Ishikawa (cell line): ENCODE measurements at regions not wholly inside any gene's neighbourhood (a gene's known extent, or its start where the extent isn't known, plus 50 kb on each side); places are given as distances from the start of the nearest gene placed in this dataset.

Experiments used
- CEBPB ChIP-seq: IDR thresholded peaks from 2 replicates; pipeline ENCODE4 v1.6.1; 2012
- CREB1 ChIP-seq: IDR thresholded peaks from 2 replicates; pipeline ENCODE4 v1.6.1; 2012; ENCODE audit warnings: low read depth
- EGR1 ChIP-seq: IDR thresholded peaks from 2 replicates; pipeline ENCODE4 v1.6.1; 2012
- EP300 ChIP-seq: IDR thresholded peaks from 2 replicates; pipeline ENCODE4 v1.6.1; 2012; ENCODE audit warnings: borderline replicate concordance
- FOXM1 ChIP-seq: IDR thresholded peaks from 2 replicates; pipeline ENCODE4 v1.6.1; 2012; ENCODE audit warnings: low read depth, borderline replicate concordance
- NFIC ChIP-seq: IDR thresholded peaks from 2 replicates; pipeline ENCODE4 v1.6.1; 2012
- RAD21 ChIP-seq: IDR thresholded peaks from 2 replicates; pipeline ENCODE4 v1.6.1; 2012; ENCODE audit warnings: low read depth
- TAF1 ChIP-seq: IDR thresholded peaks from 2 replicates; pipeline ENCODE4 v1.6.1; 2012; ENCODE audit warnings: low read depth, mild to moderate bottlenecking
- TCF12 ChIP-seq: IDR thresholded peaks from 2 replicates; pipeline ENCODE4 v1.6.1; 2012; ENCODE audit warnings: low read depth
- TEAD4 ChIP-seq: IDR thresholded peaks from 2 replicates; pipeline ENCODE4 v1.6.1; 2012
- YY1 ChIP-seq: IDR thresholded peaks from 2 replicates; pipeline ENCODE4 v1.6.1; 2012; ENCODE audit warnings: low read depth
- ZBTB7A ChIP-seq: IDR thresholded peaks from 2 replicates; pipeline ENCODE4 v1.6.1; 2012; ENCODE audit warnings: low read depth
- TF ChIP-seq, protein P1 (sequence below): IDR thresholded peaks from 2 replicates; pipeline ENCODE4 v1.6.1; 2012
- TF ChIP-seq, protein P2 (sequence below): IDR thresholded peaks from 2 replicates; pipeline ENCODE4 v1.6.1; 2012; ENCODE audit warnings: low read depth, mild to moderate bottlenecking
- TF ChIP-seq, protein P3 (sequence below): IDR thresholded peaks from 2 replicates; pipeline ENCODE4 v1.6.1; 2012

DNA sequence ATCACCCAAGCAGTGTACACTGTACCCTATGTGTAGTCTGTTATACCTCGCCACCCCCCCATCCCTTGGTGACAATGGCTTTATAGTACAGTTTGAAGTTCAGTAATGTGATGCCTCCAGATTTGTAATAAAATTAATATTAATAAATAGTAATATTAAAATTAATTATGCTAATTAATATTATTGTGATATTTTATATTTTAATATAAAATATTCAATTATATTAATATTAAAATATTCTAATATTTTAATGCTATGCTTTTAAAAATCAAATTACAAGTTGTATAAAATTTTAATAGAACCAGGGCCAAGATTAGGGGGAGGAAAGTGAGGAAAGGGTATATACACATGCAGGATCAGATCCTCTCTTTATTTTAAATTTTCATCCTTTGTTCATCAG is 147.7 kb upstream of the MAP3K1 start:
- no peak for TF ChIP-seq TAF1
- TF ChIP-seq EP300: no peak
- no peak for TF ChIP-seq ZBTB7A
- no peak for TF ChIP-seq EGR1
- TF ChIP-seq TEAD4: no peak
- TF ChIP-seq YY1: no peak

DNA sequence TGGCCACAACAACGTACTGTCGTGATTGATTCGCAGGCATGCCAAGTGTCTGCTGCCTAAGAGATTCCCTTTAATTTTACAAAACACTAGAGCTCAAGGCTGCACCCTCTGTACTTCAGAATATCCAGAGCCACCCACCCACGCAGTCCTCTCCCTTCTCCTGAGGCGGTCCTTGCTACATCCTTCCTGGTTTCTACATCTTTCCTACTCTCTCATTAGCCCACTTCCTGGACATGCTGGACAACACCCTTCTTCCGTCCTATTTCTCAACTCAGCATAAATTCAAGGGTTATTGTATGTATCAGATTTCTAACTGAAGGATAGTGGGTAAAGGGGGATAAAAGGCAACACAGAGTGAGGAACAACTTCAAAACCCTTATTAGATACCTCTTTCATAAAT is 148.4 kb upstream of the MAP3K1 start:
- TF ChIP-seq TCF12 (no peak), TAF1 (no peak), EGR1 (no peak), YY1 (no peak)
- TF ChIP-seq, protein P1, sequence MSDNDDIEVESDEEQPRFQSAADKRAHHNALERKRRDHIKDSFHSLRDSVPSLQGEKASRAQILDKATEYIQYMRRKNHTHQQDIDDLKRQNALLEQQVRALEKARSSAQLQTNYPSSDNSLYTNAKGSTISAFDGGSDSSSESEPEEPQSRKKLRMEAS: no peak
- TF ChIP-seq, protein P2, sequence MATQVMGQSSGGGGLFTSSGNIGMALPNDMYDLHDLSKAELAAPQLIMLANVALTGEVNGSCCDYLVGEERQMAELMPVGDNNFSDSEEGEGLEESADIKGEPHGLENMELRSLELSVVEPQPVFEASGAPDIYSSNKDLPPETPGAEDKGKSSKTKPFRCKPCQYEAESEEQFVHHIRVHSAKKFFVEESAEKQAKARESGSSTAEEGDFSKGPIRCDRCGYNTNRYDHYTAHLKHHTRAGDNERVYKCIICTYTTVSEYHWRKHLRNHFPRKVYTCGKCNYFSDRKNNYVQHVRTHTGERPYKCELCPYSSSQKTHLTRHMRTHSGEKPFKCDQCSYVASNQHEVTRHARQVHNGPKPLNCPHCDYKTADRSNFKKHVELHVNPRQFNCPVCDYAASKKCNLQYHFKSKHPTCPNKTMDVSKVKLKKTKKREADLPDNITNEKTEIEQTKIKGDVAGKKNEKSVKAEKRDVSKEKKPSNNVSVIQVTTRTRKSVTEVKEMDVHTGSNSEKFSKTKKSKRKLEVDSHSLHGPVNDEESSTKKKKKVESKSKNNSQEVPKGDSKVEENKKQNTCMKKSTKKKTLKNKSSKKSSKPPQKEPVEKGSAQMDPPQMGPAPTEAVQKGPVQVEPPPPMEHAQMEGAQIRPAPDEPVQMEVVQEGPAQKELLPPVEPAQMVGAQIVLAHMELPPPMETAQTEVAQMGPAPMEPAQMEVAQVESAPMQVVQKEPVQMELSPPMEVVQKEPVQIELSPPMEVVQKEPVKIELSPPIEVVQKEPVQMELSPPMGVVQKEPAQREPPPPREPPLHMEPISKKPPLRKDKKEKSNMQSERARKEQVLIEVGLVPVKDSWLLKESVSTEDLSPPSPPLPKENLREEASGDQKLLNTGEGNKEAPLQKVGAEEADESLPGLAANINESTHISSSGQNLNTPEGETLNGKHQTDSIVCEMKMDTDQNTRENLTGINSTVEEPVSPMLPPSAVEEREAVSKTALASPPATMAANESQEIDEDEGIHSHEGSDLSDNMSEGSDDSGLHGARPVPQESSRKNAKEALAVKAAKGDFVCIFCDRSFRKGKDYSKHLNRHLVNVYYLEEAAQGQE: no peak

- TF ChIP-seq, protein P3, sequence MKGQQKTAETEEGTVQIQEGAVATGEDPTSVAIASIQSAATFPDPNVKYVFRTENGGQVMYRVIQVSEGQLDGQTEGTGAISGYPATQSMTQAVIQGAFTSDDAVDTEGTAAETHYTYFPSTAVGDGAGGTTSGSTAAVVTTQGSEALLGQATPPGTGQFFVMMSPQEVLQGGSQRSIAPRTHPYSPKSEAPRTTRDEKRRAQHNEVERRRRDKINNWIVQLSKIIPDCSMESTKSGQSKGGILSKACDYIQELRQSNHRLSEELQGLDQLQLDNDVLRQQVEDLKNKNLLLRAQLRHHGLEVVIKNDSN: no peak
- TF ChIP-seq CEBPB (no peak), YY1 (no peak), ZBTB7A (no peak), EP300 (no peak), NFIC (no peak), RAD21 (no peak), TCF12 (no peak), TAF1 (no peak), FOXM1 (no peak), EGR1 (no peak), TEAD4 (no peak), CREB1 (no peak)
- TF ChIP-seq, protein P1: no peak
- TF ChIP-seq, protein P2: no peak
These were observed 151.3 kb upstream of the MAP3K1 start for GRCh38 chr5:56664025-56664424.

DNA sequence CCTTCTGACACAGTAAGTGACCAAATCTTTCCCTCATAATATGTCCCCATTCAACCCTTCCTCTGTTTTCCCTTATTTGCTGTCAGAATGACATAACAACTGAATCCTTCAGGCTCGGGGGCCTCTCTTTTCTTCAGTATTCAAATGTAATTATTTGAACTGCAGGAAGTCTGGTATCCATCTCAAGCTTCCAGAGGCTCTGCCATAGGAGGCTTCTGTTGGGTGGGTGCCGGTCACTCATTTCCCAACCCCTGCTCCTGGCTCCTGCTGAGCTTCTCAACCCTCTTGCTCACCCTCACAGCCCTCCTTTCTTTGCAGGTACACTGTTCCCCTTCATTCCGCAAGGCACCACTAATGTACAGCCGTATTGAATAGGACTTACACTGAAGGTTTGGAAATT is 151.8 kb upstream of the MAP3K1 start:
- TF ChIP-seq, protein P3: no peak
- TF ChIP-seq TAF1: no peak
- TF ChIP-seq NFIC: no peak
- TF ChIP-seq RAD21: no peak
- TF ChIP-seq YY1: no peak
- TF ChIP-seq, protein P2: no peak
- no peak for TF ChIP-seq ZBTB7A
- no peak for TF ChIP-seq CEBPB

DNA sequence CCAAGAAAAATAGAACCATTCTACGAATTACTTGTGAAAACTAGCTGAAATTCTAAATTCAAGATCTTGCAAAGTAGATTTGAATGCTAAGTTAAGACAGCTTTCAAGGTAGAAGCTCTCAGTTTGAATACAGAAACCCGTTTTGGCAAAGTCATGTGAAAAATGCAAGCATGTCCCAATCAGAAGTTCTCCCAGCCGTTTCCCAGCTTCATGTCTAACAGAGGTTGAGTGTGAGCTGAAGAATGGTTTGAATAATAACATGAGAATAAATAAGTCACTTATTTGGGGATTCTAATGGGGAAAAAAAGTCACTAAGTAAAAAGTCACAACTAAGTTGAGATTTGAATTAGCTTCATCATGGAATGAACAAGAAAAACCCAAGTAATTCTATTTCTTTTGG is 152.5 kb upstream of the MAP3K1 start:
- TF ChIP-seq, protein P1: no peak
- TF ChIP-seq, protein P3: no peak
- TF ChIP-seq TEAD4 (no peak), TCF12 (no peak), EP300 (no peak), NFIC (no peak), CEBPB (no peak), EGR1 (no peak), CREB1 (no peak), ZBTB7A (no peak), FOXM1 (no peak), TAF1 (no peak), YY1 (no peak), RAD21 (no peak)
- TF ChIP-seq, protein P2: no peak
